IPS-15b (cell line): ENCODE measurements at regions not wholly inside any gene's neighbourhood (a gene's known extent, or its start where the extent isn't known, plus 50 kb on each side); places are given as distances from the start of the nearest gene placed in this dataset.
"Not testable (repeated sequence)": the region's sequence is repeated elsewhere in the genome, so short reads cannot be mapped to it uniquely, and the experiment has no call there.

Source experiments
- H3K27me3 ChIP-seq: one replicate; pipeline ENCODE4 v1.6.1; 2013; ENCODE audit warnings: low read length; ENCODE audit not compliant: control insufficient read depth, insufficient read depth
- H3K36me3 ChIP-seq: one replicate; pipeline ENCODE4 v1.6.1; 2013; ENCODE audit warnings: low read length; ENCODE audit not compliant: control insufficient read depth, insufficient read depth
- H3K4me1 ChIP-seq: one replicate; pipeline ENCODE4 v1.6.1; 2013; ENCODE audit warnings: mild to moderate bottlenecking, low read length; ENCODE audit not compliant: control insufficient read depth, insufficient read depth
- H3K4me3 ChIP-seq: one replicate; pipeline ENCODE4 v1.5.1; 2013; ENCODE audit warnings: low read depth, low read length
- H3K9ac ChIP-seq: one replicate; pipeline ENCODE4 v1.6.1; 2013; ENCODE audit warnings: low read depth, mild to moderate bottlenecking, low read length
- H3K9me3 ChIP-seq: one replicate; pipeline ENCODE4 v1.6.1; 2013; ENCODE audit warnings: mild to moderate bottlenecking, low read length; ENCODE audit not compliant: control insufficient read depth, insufficient read depth

DNA sequence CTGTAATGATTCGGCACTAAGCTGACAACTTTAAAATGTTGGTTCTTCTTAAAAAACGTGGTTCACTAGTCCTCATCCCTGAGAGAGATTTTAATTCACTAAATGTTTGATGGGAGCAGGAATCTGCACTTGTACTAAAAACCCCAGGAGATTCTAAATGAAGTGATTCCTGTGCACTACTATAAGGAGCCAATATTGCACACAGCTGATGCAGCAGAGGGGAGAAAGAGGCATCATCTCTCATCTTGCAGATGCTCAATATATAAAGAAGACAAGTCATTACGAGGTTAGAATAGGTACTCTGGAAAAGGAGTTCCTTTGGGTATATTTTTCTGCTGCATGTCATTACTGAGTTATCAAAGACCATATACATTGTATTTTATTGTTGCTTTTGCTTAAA, 207.6 kb upstream of the RASGEF1B start:
- no peaks in the 10 kb centered on the region for H3K27me3 ChIP-seq
- no peak overlapping the region for H3K9ac ChIP-seq
- H3K9me3 ChIP-seq, result no peaks in the 10 kb centered on the region
- H3K4me3 ChIP-seq, result no peak overlapping the region
- H3K36me3 ChIP-seq, result no peaks in the 10 kb centered on the region
- H3K4me1 ChIP-seq, result no peaks in the 10 kb centered on the region

DNA sequence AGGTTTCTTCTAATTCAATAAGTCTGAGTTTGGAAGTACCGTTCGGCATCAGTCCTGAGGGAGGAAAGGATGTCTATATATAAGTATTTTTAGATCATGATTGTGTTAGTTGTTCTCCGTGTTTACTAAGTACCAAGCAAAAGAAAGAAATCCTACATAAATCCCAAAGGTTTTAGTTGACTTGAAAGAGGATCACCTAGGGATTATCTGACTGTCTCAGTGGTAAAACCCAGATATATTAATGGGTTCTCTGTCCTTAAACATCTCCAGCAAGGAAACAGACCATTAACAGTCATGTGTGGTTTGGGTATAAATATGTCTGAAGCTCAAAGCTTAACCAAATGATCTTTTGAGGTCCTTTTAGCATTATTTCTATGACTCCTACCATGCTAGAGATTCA, 207.1 kb upstream of the RASGEF1B start:
- Histone ChIP-seq H3K9me3 (no peaks in the 10 kb centered on the region), H3K4me3 (no peak overlapping the region), H3K27me3 (no peaks in the 10 kb centered on the region), H3K9ac (no peak overlapping the region), H3K36me3 (no peaks in the 10 kb centered on the region), H3K4me1 (no peaks in the 10 kb centered on the region)

DNA sequence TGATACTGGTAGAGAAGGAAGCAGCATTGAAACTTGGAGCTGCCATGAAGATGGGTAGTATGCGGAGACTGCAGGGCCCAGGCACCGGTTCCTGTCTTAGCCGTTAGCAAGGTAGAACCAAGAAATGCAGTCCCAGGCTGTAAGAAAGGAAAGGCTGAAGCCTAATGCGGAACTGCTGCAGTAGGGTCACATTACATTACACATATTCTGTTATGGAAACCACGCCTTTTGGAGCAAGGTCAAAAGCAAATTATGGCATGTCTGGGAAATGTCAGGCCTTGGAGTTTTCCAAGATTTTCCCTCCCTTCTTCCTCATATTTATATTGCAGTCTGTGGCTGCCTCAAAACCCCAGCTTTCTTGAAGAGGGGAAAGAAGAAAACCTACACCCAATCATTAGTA, 204.8 kb upstream of the RASGEF1B start:
- no peaks in the 10 kb centered on the region for H3K4me1 ChIP-seq
- no peak overlapping the region for H3K4me3 ChIP-seq
- H3K36me3 ChIP-seq, result no peaks in the 10 kb centered on the region
- no peaks in the 10 kb centered on the region for H3K27me3 ChIP-seq
- H3K9ac ChIP-seq, result no peak overlapping the region
- H3K9me3 ChIP-seq, result no peaks in the 10 kb centered on the region

DNA sequence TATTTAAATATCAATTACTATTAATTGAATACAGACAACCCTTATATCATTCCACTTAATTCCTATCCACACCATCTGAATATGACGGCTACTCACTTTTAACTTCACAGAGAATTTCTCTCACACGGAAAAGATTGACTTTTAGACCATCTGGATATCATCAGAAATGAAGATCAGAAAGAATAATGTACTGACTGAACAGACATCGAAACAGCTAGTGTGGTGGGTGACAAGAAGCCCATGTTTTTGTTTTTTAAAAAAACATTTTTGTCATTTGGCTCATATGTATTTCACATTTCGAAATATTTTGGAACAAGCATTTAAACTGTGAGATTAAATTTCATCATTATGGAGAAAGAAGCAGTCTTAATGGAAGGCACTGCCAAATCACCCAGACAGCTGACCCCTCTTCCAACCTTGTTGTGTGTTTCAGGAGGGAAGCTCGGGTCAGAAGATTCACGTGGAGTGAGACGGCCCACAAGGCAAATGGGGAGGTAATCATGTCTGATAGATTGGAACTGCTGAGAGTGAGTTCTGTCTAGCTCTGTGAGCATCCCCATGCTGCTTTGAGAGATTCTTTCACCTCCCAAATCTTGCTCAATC, 204.2 kb upstream of the RASGEF1B start:
- no peaks in the 10 kb centered on the region for H3K9me3 ChIP-seq
- H3K27me3 ChIP-seq, result no peaks in the 10 kb centered on the region
- no peaks in the 10 kb centered on the region for H3K36me3 ChIP-seq
- H3K9ac ChIP-seq, result no peak overlapping the region
- H3K4me1 ChIP-seq, result no peaks in the 10 kb centered on the region
- no peak overlapping the region for H3K4me3 ChIP-seq

DNA sequence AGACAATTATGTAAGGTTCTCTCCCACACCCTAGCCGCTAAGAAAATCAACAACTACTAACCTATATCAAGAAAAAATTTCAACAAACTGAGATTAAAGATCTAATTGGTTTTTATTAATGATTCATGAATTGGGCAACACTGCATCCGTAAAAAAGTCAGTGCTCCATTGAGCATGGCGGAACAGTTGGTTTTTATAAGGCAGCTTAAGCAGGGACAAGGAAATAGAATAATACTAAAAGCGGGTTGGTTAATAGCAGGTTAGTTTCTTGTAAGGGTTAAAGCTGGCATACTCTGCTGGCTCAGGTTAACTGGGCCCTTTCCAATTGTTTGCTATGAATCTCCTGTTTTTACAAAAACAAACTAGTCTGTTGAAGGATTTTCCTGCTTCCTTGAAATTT, 202.3 kb upstream of the RASGEF1B start:
- H3K27me3 ChIP-seq, result no peaks in the 10 kb centered on the region
- H3K36me3 ChIP-seq, result no peaks in the 10 kb centered on the region
- no peaks in the 10 kb centered on the region for H3K4me1 ChIP-seq
- no peaks in the 10 kb centered on the region for H3K9me3 ChIP-seq
- no peak overlapping the region for H3K9ac ChIP-seq
- H3K4me3 ChIP-seq, result no peak overlapping the region

DNA sequence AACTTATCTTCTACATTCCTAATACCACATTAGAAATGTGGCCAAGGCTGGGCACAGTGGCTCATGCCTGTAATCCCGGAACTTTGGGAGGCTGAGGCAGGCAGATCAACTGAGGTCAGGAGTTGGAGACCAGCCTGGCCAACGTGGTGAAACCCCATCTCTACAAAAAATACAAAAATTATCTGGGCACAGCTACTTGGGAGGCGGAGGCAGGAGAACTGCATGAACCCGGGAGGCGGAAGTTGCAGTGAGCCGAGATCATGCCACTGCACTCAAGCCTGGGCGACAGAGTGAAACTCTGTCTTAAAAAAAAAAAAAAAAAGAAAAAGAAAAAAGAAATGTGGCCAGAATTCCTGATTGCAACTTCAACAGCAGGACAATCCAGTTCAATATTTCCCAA, 196.6 kb upstream of the RASGEF1B start:
- H3K9me3 ChIP-seq, H3K4me3 ChIP-seq, H3K36me3 ChIP-seq, H3K4me1 ChIP-seq, H3K27me3 ChIP-seq, H3K9ac ChIP-seq: not testable (repeated sequence)

DNA sequence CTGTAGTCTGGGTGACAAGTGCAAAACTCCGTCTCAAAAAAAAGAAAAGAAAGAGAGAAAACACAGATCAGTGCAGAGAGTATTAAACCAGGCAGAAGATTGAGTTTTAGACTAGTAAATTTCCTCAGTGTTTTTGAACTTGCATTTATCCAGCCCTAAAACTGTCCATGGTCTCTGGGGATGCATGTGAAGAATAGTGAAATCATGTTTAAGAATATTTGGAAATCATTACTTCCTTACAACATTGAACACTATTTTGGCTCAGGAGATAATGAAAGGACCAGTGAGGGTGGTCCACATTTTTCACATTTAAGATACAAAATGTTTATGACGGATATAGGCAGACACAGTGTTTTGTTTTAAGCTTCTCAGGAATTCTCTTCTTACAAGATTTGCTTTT, 195.8 kb upstream of the RASGEF1B start:
- Histone ChIP-seq H3K9me3 (no peaks in the 10 kb centered on the region), H3K36me3 (no peaks in the 10 kb centered on the region), H3K27me3 (no peaks in the 10 kb centered on the region), H3K4me1 (no peaks in the 10 kb centered on the region), H3K4me3 (no peak overlapping the region), H3K9ac (no peak overlapping the region)

DNA sequence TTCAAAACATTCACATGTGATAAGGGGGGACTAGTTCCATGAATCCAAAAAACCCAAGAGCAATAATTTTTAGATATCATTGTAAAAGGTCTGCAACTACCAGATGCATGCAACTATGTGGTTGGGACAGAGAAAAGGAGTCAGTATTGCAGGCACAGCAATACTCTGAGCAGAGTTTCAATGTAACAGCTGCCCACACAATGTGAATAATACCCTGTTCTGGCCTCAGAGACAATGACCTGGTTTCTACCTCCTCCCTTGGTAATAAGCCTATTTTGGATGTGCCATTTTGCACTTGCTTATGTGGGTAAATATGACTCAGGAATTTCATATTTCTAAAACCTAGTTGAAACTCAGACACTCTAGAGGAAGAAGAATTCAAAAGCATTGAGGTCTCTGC, 194.8 kb upstream of the RASGEF1B start:
- no peaks in the 10 kb centered on the region for H3K27me3 ChIP-seq
- no peaks in the 10 kb centered on the region for H3K4me1 ChIP-seq
- H3K9me3 ChIP-seq, result no peaks in the 10 kb centered on the region
- no peaks in the 10 kb centered on the region for H3K36me3 ChIP-seq
- H3K9ac ChIP-seq, result no peak overlapping the region
- no peak overlapping the region for H3K4me3 ChIP-seq

DNA sequence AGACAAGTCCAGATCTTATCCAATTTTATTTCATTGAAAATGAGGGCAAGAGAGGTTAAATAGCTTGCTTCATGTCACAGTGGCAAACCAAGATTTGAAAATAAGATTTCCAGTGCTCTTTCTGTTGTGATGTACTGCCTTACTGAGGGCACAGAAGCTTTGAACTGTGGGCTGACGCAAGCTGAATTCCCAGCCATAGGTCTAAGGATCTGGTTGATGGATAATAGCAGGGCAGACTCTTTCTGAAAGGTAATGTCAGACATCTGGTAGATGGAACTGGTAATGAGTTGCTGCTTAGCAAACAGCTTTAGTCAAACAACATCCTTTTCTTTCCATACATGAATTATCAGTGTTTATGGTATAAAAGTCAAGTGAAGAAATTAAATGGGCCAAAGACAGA, 193.9 kb upstream of the RASGEF1B start:
- Histone ChIP-seq H3K9ac (no peak overlapping the region), H3K4me1 (no peaks in the 10 kb centered on the region)

DNA sequence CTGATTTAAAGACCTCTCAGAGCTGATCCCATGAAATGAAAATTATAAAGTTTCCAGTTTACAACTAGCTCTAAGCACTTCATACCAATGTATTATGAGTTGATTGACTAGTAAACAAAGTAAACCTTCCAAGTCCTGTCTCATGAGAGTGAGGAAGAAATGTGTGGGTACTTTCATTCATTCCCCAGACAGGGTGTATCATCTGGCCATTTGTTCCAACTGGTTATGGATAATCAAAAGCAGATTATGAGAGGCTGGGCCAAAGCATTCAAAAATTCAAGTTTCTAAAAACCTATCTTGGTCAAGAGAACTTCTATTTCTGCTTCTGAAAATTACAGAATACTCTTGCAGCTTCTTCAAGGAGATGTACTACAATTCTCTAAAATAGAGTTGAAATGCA, 193.3 kb upstream of the RASGEF1B start:
- H3K4me3 ChIP-seq, result no peak overlapping the region

More for the DNA sequence above, 193.9 kb upstream of the RASGEF1B start:
- H3K9me3 ChIP-seq, result no peaks in the 10 kb centered on the region
- no peaks in the 10 kb centered on the region for H3K36me3 ChIP-seq
- H3K4me3 ChIP-seq, result no peak overlapping the region
- no peaks in the 10 kb centered on the region for H3K27me3 ChIP-seq

DNA sequence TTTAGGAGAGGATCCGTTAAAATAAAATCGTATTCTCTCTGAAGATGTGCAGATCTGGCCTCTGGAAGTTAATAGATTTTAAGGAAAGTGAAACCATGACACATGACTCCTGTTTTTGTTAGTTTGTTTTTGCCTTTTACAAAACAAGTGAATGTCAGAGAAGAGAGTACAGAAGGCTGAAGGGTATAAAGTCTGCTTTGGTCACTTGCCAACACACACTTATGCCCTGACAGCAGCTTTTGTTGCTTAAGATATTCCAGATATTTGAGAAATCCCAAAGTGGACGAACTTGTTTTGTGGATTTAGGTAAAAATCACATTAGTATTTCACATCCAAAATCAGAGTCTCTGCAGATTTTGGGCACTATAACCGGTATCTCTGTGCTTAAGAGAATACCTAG, 192.4 kb upstream of the RASGEF1B start:
- Histone ChIP-seq H3K36me3 (no peaks in the 10 kb centered on the region), H3K27me3 (no peaks in the 10 kb centered on the region), H3K9me3 (no peaks in the 10 kb centered on the region), H3K4me1 (no peaks in the 10 kb centered on the region), H3K9ac (no peak overlapping the region), H3K4me3 (no peak overlapping the region)

More for the DNA sequence above, 193.3 kb upstream of the RASGEF1B start:
- Histone ChIP-seq H3K36me3 (no peaks in the 10 kb centered on the region), H3K9me3 (no peaks in the 10 kb centered on the region), H3K27me3 (no peaks in the 10 kb centered on the region), H3K9ac (no peak overlapping the region), H3K4me1 (no peaks in the 10 kb centered on the region)

DNA sequence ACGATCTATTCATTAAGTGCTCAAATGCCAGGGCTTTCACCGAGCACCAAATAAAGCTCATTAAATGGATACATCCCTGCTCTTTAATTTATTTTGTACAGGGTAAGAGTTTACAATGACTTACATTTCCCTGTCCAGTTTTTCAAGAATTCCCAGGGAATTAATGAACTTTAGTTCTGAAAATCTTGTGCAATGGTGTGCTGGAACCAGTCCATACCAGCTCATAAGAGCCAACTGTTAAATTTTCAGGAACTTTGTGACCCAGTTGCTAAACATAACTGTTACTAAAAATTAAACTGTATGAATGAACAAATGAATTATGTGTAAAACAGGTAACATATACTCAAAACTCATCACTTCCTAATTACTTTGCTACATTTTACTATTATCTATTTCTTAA, 191.7 kb upstream of the RASGEF1B start:
- H3K4me1 ChIP-seq, result no peaks in the 10 kb centered on the region
- no peak overlapping the region for H3K9ac ChIP-seq
- H3K36me3 ChIP-seq, result no peaks in the 10 kb centered on the region
- no peaks in the 10 kb centered on the region for H3K9me3 ChIP-seq
- no peak overlapping the region for H3K4me3 ChIP-seq
- H3K27me3 ChIP-seq, result no peaks in the 10 kb centered on the region
